HepG2 (cell line): ENCODE measurements at regions not wholly inside any gene's neighbourhood (a gene's known extent, or its start where the extent isn't known, plus 50 kb on each side); places are given as distances from the start of the nearest gene placed in this dataset.

Source experiments
- ATAC-seq: fragments of 200-7000 bp; cut with Tn5 transposase; 3 replicates; pipeline ENCODE4 v1.9.1; 2020; ENCODE audit warnings: mild to moderate bottlenecking, moderate library complexity
- BruUV-seq: library from RNA; stranded (reverse); fragments of 400-500 nt; replicated peaks from 2 replicates; lab custom pipeline; 2021; lab: Mats Ljungman, UMichigan
- CTCF ChIA-PET: fragments of 300-600 bp; formaldehyde crosslinking; extraction: SDS; loops from one replicate; lab custom pipeline; 2021; ENCODE audit warnings: low total read pairs, inconsistent platforms, low intra/inter-chr PET ratio; lab: Yijun Ruan, JAX
- POLR2A ChIA-PET: fragments of 350-600 bp; sonication (Branson Sonifier 250); formaldehyde crosslinking; loops from one replicate; lab custom pipeline; 2020; ENCODE audit warnings: antibody characterized with exemption, inconsistent platforms; lab: Yijun Ruan, JAX
- DNase-seq: peaks from one replicate; pipeline ENCODE4 v3.0.0-alpha.2; 2015; ENCODE audit warnings: low spot score
- FAIRE-seq: peaks from 3 replicates; lab custom pipeline; 2011; peaks lifted over from hg19 to GRCh38; lab: Jason Lieb, UNC
- H2AFZ ChIP-seq: one replicate; pipeline ENCODE4 v1.6.1; 2011; ENCODE audit warnings: low read length, inconsistent platforms
- H3K27ac ChIP-seq: fragments of 300-600 bp; 3 replicates; pipeline ENCODE4 v1.8.0; 2011; ENCODE audit warnings: mixed run types, mild to moderate bottlenecking, mixed read lengths, low read length, inconsistent platforms; ENCODE audit not compliant: insufficient read depth; ENCODE audit errors: extremely low read length
- H3K27me3 ChIP-seq, 2 experiments: fragments of 200-600 bp in 1 of 2; 2 replicates in 1 of 2; 3 replicates in 1 of 2; pipeline versions ENCODE4 v1.6.0 to v1.8.0; 2011; ENCODE audit warnings: low read length in 2 of 2, mild to moderate bottlenecking in 2 of 2, moderate library complexity in 2 of 2, inconsistent platforms in 1 of 2; ENCODE audit not compliant: insufficient read depth in 2 of 2, control insufficient read depth in 1 of 2
- H3K36me3 ChIP-seq, 2 experiments: fragments of 200-600 bp in 1 of 2; replicated peaks in 1 of 2; 2 replicates in 1 of 2; 3 replicates in 1 of 2; pipeline versions ENCODE4 v1.5.1 to v1.8.0; 2011; ENCODE audit warnings: low read length in 2 of 2, inconsistent platforms in 1 of 2; ENCODE audit not compliant: insufficient read depth in 2 of 2, control insufficient read depth in 1 of 2
- H3K4me1 ChIP-seq: 2 replicates; pipeline ENCODE4 v1.5.1; 2012; ENCODE audit warnings: low read length, inconsistent platforms; ENCODE audit not compliant: insufficient read depth
- H3K4me2 ChIP-seq: 2 replicates; pipeline ENCODE4 v1.6.0; 2011; ENCODE audit warnings: low read depth, low read length, inconsistent platforms
- H3K4me3 ChIP-seq, 3 experiments: fragments of 200-600 bp in 1 of 3; sonication (generic), shearing (Covaris generic) in 1 of 3; replicated peaks in 1 of 3; 2 replicates each; pipeline ENCODE4 v1.5.1; 2011 to 2016; ENCODE audit warnings: low read length in 3 of 3, inconsistent platforms in 2 of 3, low read depth in 2 of 3, mild to moderate bottlenecking in 2 of 3, control low read depth in 1 of 3, mixed read lengths in 1 of 3; ENCODE audit not compliant: insufficient read depth in 1 of 3
- H3K79me2 ChIP-seq: one replicate; pipeline ENCODE4 v1.6.1; 2011; ENCODE audit warnings: low read length, inconsistent platforms; ENCODE audit not compliant: insufficient read depth
- H3K9ac ChIP-seq: 2 replicates; pipeline ENCODE4 v1.6.0; 2011; ENCODE audit warnings: mild to moderate bottlenecking, low read depth, low read length, inconsistent platforms; ENCODE audit not compliant: insufficient read depth
- H3K9me3 ChIP-seq: 2 replicates; pipeline ENCODE4 v1.5.1; 2012; ENCODE audit warnings: mild to moderate bottlenecking, low read length
- H4K20me1 ChIP-seq: 2 replicates; pipeline ENCODE4 v1.6.0; 2011; ENCODE audit warnings: inconsistent platforms, mild to moderate bottlenecking, low read length, moderate library complexity; ENCODE audit not compliant: insufficient read depth
- ASH2L ChIP-seq: fragments of 300-600, 200-600 bp; sonication (generic); IDR thresholded peaks from 2 replicates; pipeline ENCODE4 v1.7.0; 2017; ENCODE audit warnings: low read depth, mild to moderate bottlenecking, moderate library complexity, mixed read lengths, low read length; ENCODE audit not compliant: insufficient read length
- HIC2 ChIP-seq: sonication (generic); formaldehyde crosslinking; IDR thresholded peaks from 2 replicates; pipeline ENCODE4 v1.9.0; 2022; ENCODE audit warnings: low read depth, missing genetic modification reagents
- PHF21A ChIP-seq: sonication (generic); formaldehyde crosslinking; IDR thresholded peaks from 2 replicates; pipeline ENCODE4 v1.5.0; 2020; ENCODE audit warnings: mild to moderate bottlenecking, missing genetic modification reagents
- RFXANK ChIP-seq: IDR thresholded peaks from 2 replicates; pipeline ENCODE4 v1.6.1; 2016
- SMAD9 ChIP-seq: sonication (generic); formaldehyde crosslinking; IDR thresholded peaks from 2 replicates; pipeline ENCODE4 v1.5.1; 2020; ENCODE audit warnings: mild to moderate bottlenecking, missing genetic modification reagents
- SRF ChIP-seq: IDR thresholded peaks from 2 replicates; pipeline ENCODE4 v1.6.1; 2011; ENCODE audit warnings: mild to moderate bottlenecking, low read depth, low read length, moderate library complexity
- THRA ChIP-seq: sonication (generic); formaldehyde crosslinking; IDR thresholded peaks from 2 replicates; pipeline ENCODE4 v1.4.0; 2020; ENCODE audit warnings: missing genetic modification reagents, borderline replicate concordance
- ZNF234 ChIP-seq: sonication (generic); formaldehyde crosslinking; conservative IDR thresholded peaks from 2 replicates; pipeline ENCODE4 v1.5.1; 2020; ENCODE audit warnings: mild to moderate bottlenecking, missing genetic modification reagents
- ZNF276 ChIP-seq: sonication (generic); formaldehyde crosslinking; IDR thresholded peaks from 2 replicates; pipeline ENCODE4 v1.4.0; 2020; ENCODE audit warnings: mild to moderate bottlenecking, low read depth, missing genetic modification reagents
- ZSCAN20 ChIP-seq: sonication (generic); formaldehyde crosslinking; IDR thresholded peaks from 2 replicates; pipeline ENCODE4 v1.4.0; 2020; ENCODE audit warnings: missing genetic modification reagents, mild to moderate bottlenecking, borderline replicate concordance
- in situ Hi-C: cut with HindIII; loops from 2 replicates; pipeline ENCODE4 v1.10.0; 2017; ENCODE audit warnings: low pct_unique_long_range_greater_than_20kb; ENCODE audit not compliant: extremely low pct_ligation_motif_present
- intact Hi-C: fragments of 100-400 bp; cut with micrococcal nuclease; formaldehyde crosslinking; loops from one replicate; pipeline ENCODE4 v1.10.0; 2022; ENCODE audit not compliant: unreplicated experiment
- TF ChIP-seq, protein P1 (sequence below): sonication (generic); formaldehyde crosslinking; IDR thresholded peaks from 2 replicates; pipeline ENCODE4 v1.5.0; 2020; ENCODE audit warnings: mild to moderate bottlenecking, missing genetic modification reagents

DNA sequence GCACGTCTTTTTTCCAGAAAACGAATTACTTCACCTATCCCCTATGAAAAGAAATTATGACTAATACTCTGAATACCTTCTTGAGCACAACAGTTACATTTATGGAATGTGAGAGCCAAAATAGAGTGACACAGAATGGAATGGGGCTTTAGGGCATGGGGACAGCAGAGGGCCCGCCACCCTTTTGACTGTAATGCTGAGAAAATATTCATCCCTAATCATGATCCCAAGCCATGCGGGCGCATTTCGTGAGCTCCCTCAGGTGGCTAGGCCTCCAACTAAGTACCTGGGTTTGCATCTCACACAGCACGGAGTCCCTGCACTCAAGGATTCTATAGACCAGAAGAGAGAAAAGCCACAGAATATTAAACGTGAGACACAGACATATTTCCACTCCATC lies 212.6 kb downstream of the SOD2 start (continued):
- no peak for TF ChIP-seq SMAD9 (CRISPR knock-in tag)

DNA sequence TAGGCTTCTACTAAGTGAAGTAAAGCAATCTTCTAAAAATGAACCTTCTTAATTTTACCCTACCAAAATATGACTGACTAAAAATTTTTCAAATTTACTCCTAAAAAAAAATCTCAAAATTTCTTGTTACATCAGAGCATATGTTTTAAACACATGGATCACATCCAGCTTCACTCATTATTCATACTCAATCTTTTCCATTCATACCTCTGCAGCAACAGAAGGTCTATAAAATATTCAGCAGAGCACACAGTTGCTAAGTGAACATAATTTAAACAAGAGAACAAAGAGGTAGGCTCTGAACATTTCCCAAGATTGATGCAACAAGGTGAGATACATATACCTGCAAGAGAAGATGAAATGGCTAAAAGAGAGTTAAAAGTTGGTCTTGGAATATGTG lies 213.9 kb downstream of the SOD2 start:
- Histone ChIP-seq H3K27ac (no peak overlapping the region), H3K4me2 (no peak overlapping the region), H3K36me3 (no peaks in the 10 kb centered on the region), H2AFZ (no peak overlapping the region), H3K4me1 (no peaks in the 10 kb centered on the region), H3K9me3 (no peaks in the 10 kb centered on the region), H3K27me3 (peaks cover 0 to 14% of the 10 kb centered on the region in 2 experiments; a peak in 1 of 5 replicates), H4K20me1 (no peaks in the 10 kb centered on the region), H3K4me3 (no peak overlapping the region), H3K9ac (no peak overlapping the region), H3K79me2 (no peaks in the 10 kb centered on the region)
- FAIRE-seq (no peak), DNase-seq (no peak), ATAC-seq (no peak)
- ChIA-PET CTCF (no interaction called here), POLR2A (no interaction called here)
- in situ Hi-C loops = no loop called here
- intact Hi-C loops = no loop called here
- no TSS peak for BruUV-seq
- TF ChIP-seq HIC2 (CRISPR knock-in tag) (no peak), ZNF276 (CRISPR knock-in tag) (no peak), THRA (CRISPR knock-in tag) (no peak), ZSCAN20 (CRISPR knock-in tag) (no peak), RFXANK (CRISPR knock-in tag) (no peak), PHF21A (CRISPR knock-in tag) (no peak), SRF (no peak), ASH2L (no peak), ZNF234 (CRISPR knock-in tag) (no peak)
- TF ChIP-seq, protein P1, sequence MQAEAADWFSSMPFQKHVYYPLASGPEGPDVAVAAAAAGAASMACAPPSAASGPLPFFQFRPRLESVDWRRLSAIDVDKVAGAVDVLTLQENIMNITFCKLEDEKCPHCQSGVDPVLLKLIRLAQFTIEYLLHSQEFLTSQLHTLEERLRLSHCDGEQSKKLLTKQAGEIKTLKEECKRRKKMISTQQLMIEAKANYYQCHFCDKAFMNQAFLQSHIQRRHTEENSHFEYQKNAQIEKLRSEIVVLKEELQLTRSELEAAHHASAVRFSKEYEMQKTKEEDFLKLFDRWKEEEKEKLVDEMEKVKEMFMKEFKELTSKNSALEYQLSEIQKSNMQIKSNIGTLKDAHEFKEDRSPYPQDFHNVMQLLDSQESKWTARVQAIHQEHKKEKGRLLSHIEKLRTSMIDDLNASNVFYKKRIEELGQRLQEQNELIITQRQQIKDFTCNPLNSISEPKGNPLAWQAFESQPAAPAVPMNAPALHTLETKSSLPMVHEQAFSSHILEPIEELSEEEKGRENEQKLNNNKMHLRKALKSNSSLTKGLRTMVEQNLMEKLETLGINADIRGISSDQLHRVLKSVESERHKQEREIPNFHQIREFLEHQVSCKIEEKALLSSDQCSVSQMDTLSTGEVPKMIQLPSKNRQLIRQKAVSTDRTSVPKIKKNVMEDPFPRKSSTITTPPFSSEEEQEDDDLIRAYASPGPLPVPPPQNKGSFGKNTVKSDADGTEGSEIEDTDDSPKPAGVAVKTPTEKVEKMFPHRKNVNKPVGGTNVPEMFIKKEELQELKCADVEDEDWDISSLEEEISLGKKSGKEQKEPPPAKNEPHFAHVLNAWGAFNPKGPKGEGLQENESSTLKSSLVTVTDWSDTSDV (CRISPR knock-in tag) = no peak
